ENCODE measurements at regions not wholly inside any gene's neighbourhood (a gene's known extent, or its start where the extent isn't known, plus 50 kb on each side); places are given as distances from the start of the nearest gene placed in this dataset.

DNA sequence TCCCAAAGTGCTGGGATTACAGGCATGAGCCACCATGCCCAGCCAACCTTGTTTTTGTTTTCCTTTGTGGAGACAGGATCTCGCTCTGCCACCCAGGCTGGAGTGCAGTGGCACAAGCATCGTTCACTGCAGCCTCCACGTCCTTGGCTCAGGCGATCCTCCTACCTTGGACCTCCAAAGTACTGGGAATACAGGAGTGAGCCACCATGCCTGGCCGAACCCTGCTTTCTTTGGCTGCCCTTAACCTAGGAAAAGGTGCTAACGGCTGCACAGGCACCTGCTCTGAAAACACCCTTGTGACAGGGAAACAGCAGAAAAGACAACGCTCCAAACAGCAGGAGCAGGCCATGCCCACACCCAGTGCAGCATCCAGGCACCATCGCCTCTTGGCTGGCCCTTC, 71.9 kb downstream of the OAT start:
- DNase-seq (ENCODE audit: low spot score), result no peak

DNA sequence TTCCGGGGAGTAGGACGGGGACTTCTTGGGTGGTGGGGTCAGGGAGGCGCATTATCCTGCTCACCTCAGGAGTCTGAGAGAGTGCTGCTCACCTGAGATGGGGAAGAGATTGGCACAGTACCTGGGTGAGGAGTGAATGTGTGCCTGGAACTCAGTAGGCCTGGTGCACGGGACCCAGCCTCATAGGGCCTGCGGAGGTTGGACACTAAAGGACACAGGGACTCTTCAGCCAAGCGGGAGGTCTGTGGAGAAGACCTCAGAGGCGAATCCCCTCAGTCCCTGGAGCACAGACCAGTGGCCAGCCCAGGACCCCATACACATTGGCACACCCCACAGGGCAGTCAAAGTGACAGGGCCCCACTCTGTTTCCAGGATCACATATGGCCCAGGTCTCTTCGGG, 73.2 kb downstream of the OAT start:
- no peak for DNase-seq (ENCODE audit: low spot score)

DNA sequence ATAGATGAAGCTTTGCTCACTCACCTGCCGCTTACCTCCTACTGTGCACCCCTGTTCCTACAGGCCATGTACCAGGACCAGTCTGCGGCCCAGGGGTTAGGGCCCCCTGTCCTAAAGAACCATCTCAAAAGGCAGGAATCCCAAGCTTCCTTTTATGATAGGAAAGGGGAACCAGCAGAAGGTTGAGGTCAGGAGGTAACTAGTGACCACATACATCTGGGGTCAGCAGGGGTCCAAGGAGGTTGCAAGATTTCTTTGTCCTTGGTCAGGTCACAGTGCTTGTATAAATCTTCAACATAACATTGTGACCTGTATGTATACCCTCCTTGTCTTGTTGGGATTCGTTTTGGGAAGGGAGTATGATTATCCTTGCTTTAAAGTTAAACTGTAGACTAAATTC, 73.8 kb downstream of the OAT start:
- no peak for DNase-seq (ENCODE audit: low spot score)

DNA sequence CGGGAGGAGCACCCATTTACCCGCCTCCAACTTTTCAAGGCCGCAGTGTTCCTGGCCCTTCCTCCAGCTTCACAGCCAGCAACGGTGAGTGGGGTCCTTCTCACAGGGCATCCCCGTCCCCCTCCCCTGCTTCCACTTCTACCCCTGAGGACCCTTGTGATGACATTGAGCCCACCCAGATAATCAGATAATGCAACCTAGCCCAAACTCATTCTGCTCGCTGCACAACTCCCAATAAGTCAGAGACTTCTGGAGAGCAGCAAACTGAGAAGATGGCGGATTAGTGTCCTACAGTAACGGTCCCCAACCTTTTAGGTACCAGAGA, 74.5 kb downstream of the OAT start:
- DNase-seq (ENCODE audit: low spot score), result no peak

DNA sequence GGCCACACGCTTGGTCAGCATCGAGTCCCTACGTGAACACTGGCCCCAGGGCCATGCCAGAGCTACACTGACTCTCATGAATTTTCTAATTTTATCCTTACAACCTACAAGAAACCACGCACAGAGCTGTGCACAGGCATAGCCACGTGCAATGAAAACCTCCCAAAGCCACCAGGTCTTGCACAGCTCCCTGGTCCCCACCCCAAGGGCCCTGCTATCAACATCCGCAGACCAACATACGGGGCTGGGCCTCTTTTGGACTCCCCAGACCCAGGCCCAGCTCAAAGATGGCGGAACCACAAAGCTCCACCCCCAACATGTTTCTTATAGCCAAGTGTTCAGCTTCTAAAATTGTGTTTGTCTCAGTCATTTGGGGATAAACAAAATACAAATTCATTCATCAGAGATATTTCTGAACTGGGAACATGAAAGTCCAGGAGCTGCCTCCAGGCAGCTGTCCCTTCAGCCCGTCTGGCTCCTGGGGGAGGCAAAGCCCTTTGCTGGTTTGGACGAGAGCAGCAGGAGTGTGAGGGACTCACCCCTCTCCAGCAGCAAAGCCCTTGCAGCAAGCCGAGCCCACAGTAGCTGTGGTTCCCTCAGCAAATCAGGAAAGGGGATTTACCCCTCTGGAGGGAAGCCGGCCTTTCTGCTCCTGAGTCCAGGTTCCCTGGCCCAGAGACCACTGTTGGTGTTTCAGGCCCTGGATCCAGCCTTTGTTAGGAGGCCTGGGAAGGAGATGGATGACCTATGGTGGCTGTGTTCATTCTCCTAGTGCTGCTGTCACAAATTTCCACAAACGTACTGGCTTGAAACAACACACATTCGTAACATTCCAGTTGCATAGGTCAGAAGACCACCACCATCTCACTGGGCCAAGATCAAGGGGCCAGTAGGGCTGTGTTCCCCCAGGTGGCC, 75.1 kb downstream of the OAT start:
- DNase-seq (ENCODE audit: low spot score), result no peak

DNA sequence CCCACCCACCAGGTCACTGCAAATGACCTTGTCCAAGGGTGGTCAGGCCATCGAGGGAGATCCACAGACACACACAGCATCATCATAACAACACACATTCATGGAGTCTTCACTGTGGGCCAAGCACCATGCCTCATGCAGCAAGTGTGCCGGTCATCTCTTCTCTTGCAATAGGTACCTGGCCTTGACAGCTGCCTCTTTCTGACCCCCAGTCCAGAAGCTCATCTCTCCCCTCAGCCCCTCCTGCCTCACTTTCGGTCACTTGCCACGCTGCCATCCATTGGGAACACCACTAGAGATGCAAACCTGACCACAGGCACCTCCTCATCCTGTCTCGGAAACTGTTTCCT, 75.9 kb downstream of the OAT start:
- no peak for DNase-seq (ENCODE audit: low spot score)

DNA sequence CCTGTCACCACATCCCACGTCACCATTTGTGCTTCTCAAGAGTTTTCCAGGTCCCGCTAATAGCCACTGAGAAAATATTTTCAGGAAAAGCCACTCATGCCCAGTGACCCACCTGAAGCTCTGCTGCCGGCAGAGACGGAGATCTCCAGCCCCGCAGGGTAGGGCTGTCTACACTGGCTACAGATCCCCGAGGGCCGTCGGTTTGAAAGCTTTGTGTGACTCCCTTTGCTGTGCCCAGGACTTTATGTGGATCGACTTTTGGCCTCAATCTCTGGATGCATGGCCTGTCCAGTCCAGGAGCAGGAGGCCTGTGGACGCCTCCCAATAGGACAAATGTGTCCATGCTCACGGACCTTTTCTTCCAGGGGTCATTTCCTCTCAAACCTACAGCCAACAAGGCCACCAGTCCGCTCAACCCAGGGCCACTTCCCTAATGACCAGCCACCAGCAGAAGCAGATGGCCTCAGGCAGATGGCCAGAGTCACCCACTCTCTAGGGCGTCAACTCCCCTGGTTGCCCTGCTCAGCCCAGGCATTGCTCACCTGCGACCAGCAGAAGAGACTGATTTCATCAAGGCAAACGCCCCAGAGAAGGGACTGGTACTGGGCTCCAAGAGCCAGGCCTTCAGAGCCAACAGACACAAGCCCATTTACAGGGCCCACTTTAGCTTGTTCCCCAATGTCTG, 76.4 kb downstream of the OAT start:
- DNase-seq (ENCODE audit: low spot score), result no peak

DNA sequence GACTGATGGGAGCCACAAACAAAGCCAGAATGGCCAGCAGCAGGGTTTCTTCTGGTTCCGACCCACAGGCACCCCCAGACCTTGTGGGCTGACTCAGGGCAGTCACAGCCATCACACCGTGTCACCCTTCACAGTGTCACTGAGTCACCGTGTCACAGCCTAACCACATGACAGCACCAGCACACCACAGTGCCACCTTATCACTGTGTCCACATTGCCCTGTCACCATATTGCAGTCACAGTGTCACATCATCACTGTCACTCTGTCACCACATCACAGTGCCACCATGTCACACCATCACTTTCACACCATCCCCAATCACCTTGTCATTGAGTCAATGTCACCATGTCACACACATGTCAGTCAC, 77.0 kb downstream of the OAT start:
- DNase-seq (ENCODE audit: low spot score), result no peak

DNA sequence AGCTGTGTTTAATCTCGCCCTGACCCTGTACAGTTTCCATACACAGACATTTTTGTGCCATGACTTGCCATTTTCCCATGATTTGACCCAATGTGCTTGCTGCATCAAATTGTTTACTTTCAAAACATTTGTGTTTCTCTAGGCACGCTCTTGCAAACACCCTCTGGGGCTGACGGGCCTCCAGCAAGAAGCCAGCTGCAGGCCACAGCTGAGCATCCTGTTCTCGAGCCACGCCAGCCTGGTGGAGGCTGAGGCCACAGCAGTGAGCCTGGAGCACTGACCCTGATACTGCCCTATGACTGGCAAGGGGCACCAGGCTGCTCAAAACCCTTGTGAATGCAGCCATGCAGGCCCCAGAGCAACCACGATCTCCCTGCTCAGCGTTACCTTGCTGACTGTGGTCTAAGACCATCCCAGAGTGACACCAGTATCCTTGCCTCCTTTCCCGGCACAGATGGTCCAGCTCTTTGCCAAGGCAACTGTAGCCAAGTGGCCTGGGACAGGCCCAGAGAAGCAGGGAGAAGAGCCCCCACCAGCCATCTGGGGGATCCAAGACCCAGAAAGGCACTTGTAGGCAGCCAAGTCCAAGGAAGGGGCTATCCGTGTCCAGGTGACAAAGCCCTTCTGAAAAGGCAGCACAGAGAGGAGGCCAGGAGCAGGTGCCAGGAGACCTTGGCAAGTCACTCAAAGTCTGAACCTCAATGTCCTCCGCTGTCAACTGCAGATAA, 78.5 kb downstream of the OAT start:
- DNase-seq (ENCODE audit: low spot score), result no peak

DNA sequence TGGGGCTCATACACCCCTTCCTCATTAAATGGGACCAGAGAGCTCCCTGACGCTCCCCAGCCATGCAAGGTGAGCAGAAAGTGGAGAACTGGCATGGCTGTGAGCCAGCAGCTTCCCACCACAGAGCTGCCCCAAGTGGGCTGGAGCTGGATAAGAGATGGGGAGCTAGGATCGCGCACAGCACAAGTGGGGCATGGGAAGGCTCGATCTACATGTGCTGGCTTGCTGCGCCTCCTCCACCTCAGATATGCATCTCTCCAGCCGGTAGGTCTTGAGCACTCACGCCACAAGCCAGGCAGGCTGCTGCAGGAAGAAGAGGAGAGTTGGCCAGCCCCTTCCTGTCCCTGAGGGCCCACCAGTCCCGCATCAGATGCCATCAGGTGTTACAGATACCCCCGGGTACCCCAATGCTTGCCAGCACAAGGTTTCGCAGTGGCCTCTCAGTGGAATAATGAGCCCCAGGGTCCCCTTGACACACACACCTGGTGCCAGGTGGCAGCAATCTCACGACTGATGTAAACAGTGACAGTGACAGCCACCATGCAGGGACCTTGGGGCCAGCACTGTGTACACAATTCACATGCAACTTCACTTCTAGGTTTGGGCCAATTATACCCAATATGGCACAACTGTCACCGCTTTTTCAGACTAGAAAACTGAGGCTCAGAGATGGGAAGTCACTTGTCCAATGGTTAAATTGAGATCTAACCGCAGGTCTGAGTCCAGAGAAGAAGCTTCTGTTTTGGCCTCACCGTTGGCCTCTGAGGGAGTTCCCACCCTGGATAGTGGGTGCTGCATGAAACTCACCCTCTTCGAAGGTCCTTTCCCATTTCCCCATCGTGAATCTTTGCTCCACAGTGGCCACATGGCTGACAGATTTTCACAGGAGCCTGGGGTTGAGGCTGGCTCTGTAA, 79.3 kb downstream of the OAT start:
- no peak for DNase-seq (ENCODE audit: low spot score)

DNA sequence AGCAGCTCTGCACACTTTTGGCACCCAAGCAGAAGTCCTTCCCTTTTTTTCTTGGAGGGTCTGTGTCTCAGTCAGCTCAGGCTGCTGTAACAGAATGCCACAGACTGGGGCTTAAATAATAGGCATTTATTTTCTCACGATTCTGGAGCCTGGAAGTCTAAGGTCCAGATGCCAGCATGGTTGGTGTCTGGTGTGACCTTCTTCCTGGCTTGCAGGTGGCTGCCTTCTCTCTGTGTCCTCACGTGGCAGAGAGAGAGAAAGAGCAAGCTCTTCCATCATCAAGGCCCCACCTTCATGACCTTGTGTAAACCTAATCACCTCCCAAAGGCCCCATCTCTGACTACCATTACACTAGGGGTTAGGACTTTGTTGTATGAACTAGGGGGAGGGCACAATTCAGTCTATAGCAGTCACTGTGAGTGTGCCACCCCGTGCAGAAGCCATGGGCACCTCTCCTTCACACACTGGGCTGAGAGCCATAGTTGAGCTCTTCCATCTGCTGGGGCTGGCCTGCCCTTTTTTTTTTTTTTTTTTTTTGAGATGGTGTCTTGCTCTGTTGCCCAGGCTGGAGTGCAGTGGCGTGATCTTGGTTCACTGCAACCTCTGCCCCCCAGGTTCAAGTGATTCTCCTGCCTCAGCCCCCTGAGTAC, 80.3 kb downstream of the OAT start:
- DNase-seq (ENCODE audit: low spot score), result no peak

DNA sequence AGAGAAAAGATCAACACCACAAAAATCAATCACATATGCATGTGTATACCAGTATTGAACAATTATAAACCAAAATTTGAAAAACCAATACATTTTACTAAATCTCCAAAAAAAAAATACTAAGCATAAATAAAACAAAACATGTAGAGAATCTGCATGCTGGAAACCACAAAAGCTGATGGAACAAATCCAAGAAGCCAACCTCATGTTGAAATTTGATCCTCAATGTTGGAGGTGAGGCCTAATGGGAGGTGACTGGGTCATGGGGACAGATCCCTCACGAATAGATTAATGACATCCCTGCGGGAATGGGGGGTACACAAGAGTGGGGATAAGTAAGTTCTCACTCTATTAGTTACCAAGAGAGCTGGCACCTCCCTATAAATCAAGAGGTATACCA, 82.5 kb downstream of the OAT start:
- no peak for DNase-seq (ENCODE audit: low spot score)

DNA sequence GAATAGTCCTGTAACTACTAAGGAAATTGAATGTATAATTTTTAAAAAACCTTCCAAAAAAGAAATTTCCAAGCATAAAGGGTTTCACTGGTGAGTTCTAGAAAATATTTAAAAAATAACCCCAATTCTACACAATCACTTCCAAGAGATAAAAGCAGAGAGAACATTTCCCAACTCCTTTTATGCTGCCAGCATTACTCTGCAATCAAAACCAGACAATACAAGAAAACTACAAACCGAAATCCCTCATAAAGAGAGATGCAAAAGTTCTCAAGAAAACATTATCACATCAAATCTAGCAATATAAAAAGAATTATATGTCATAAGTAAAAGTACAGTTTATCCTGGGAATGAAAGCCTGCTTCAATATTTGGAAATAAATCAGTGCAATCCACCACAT, 84.8 kb downstream of the OAT start:
- no peak for DNase-seq (ENCODE audit: low spot score)

DNA sequence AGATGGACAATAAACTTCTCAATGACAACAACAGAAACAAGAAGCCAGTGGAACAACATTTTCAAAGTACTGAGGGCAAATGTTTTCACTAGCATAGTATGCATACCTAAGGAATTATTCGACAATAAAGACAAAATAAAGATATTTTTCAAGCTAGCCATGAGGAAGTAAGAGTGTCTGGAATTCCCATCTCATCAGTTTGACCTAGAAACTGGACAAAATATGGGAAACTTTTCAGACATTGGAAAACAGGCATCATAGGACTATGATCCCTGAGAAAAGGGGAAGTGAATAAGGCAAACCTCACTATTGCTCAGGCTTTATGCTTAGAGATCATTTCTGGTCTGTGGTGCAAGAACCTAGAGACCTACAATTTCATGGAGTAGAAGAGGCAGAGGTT, 86.3 kb downstream of the OAT start:
- no peak for DNase-seq (ENCODE audit: low spot score)

DNA sequence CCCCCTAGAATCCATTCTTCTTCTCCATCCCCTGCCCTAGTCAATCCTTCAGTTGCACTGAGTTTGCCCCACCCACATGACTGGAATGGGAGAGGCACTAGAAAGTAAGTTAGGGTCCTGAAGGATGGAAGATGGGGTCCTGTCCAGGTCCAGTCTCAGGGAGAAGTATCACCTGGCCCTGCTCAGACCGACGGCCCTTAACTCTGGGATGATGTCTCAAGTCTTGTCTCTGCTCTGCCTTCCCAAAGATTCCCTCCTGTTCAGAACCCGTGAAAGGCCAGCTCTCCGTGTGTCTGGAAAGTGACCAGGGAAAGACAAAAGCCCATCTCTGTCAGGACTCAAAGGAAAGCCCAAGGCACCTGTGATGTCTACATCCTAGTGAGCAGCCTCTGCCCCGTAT, 88.8 kb downstream of the OAT start:
- DNase-seq (ENCODE audit: low spot score), result no peak

DNA sequence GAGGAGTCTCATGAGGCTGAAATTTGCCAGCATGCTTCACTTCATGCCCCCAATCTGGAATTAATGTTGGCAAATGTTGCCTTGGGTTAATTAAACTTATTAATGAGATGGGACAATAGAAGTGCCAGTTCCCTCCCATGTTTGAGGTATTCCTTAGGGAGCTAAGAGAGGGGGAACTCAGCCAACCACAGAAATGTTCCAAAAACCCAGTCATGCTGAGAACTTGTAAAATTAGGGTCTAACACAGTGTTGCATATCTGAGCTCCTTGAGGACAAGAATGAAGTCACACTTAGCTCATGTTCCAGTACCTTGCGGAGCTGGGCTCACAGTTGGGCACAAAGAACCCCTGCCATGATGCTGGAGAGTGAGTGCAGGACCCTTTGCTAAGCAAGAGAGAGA, 89.4 kb downstream of the OAT start:
- DNase-seq (ENCODE audit: low spot score), result no peak

DNA sequence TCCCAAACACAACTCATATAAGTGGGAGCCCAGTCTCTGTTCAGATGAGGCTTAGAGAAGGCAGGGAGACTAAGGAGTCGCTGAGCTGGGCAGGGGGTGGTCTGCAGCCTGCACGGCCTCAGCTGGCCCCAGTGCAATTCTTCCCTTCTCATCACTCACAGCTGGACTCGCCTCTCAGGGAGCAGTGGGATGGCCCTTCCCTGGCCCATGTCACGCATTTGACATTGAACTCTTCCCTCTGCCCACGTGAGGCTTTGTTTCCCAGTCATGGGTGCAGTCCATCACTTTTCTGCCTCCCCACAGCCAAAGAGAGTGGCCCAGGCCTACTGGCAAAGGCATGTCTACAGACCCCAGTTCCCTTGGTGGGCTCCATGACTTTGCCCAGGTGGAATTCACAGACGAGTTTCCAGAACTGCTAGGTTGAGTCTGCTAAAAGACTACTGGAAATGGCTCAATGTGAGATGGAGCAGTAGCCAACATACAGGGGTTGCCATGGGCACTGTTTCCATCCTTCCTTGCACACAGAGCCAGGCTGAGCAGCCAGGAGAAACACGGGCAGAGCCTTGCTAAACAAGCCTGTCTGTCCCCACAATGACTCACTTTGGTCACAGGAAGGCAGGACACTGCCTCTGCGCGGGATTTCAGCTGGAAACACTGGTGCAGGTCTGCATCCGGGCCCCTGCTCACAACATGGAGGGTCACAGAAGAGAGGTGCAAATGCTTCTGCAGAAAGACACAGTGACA, 90.1 kb downstream of the OAT start:
- DNase-seq (ENCODE audit: low spot score), result no peak

DNA sequence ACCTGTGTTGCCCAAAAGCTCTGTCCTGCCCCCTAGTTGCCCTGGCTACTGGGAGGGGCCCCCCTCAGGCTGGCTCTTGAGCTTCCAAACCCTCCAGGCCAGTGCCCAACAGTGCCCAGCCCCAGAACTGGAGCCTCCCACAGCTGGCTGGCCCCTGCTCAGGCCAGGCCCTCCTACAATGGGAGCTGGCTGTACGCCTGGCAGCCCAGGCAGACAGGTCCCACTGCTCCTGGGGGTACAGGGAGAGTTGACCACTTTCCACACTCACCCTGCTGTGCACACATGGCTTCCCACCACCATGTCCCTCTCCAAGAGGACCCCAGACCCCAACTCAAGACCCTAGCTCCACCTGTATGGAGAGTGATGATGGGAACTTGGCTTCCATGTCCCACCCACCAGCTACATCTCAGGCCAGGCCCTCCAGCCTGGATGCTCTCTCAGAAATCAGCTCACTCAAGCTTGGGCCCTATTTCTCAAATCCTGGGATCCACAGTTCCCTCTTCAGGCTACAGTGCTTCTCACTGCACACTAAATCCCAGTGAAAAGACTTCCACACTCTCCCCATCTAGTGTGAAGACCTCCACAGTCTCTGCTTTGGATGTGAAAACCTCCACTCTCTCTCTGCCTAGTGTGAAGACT, 92.6 kb downstream of the OAT start:
- DNase-seq (ENCODE audit: low spot score), result no peak

DNA sequence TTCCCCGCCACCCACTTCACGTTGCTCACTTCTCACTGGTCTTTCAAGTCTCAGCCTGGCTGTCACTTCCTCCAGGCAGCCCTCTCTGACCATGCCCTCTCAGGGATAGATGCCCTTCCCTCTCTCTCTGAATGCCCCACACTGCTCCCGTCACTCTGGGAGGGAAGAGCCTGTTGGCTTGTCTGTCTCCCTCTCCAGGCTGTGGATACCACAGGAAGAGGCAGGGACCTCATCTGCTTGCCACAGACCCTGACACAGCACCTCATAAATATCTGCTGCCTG, 93.1 kb downstream of the OAT start:
- DNase-seq (ENCODE audit: low spot score), result no peak

DNA sequence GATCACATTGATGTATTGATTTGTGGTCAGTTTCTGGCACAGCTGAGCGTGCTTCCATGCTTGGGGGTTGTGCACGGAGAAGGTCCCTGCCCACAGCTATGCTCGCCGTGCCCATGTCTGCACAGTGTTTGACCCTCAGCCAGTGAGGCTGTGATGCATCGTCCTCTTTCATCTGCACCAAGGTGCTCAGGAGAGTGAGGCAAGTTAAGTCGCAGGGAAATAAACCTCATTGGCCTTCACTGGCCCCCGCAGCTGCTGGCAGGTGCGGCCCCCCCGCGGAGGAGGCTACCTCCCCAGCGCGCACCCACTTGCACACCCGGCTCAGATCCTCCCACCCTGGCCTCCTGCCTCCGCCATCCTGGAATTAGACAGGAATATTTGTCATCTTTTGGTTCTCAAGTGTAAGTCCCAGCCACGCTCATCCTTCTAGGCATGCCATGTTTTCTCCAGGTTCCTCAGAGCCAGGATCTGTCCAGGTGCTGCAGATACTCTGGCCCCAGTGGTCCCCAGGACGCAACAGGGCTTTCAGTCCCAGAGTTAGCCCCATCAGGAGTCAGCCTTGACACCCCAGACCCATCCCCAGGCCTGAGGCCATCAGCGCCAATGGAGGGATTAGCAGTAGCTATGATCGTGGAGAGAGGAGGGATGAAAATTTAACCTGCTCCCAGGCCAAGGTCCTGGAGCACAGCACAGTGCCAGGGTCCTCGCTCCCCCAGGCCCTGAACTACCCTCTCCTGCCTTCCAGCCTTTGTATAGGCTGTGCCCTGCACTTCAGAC, 93.7 kb downstream of the OAT start:
- DNase-seq (ENCODE audit: low spot score), result no peak
